ENCODE measurements at regions not wholly inside any gene's neighbourhood (a gene's known extent, or its start where the extent isn't known, plus 50 kb on each side); places are given as distances from the start of the nearest gene placed in this dataset.

DNA sequence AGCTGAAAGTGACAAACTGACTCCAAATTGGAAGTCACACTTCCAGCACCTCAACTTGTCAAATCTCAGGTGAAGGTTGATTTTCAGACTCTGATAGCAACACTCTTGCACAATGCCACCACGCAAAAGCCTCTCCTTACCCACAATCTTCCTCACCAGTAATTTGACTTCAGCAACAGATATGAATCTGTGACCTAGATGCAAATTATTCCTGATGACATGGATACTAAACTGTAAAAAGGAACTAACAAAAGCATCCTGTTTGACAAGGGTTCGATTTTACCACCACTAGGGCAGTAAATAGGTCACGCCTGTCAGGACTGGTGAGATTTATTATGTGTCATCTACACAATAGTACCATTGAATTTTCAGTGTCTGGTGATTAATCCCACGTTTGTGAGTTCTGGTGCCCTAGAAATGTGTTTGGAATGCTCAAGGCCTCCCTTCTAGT is 134.4 kb upstream of the COL21A1 start (continued):
- TF ChIP-seq EZH2phosphoT487 (IDR thresholded peaks at IDR 0.05; ENCODE audit: unreplicated experiment), result no peak
- TF ChIP-seq, protein P1, sequence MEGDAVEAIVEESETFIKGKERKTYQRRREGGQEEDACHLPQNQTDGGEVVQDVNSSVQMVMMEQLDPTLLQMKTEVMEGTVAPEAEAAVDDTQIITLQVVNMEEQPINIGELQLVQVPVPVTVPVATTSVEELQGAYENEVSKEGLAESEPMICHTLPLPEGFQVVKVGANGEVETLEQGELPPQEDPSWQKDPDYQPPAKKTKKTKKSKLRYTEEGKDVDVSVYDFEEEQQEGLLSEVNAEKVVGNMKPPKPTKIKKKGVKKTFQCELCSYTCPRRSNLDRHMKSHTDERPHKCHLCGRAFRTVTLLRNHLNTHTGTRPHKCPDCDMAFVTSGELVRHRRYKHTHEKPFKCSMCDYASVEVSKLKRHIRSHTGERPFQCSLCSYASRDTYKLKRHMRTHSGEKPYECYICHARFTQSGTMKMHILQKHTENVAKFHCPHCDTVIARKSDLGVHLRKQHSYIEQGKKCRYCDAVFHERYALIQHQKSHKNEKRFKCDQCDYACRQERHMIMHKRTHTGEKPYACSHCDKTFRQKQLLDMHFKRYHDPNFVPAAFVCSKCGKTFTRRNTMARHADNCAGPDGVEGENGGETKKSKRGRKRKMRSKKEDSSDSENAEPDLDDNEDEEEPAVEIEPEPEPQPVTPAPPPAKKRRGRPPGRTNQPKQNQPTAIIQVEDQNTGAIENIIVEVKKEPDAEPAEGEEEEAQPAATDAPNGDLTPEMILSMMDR (conservative IDR thresholded peaks at IDR 0.05; ENCODE audit: low read depth in 2 of 2), result no peak
- TF ChIP-seq EZH2 (IDR thresholded peaks at IDR 0.05; ENCODE audit: low read depth, unreplicated experiment), result no peak

- no peaks in the 10 kb centered on the region for H3K36me3 ChIP-seq (ENCODE audit: insufficient read depth)
- no peak overlapping the region for H3K27ac ChIP-seq (ENCODE audit: low read depth)
- Mint-ChIP-seq H3K36me3 (ENCODE audit: low read depth) (no peaks in the 10 kb centered on the region), H3K9me3 (no peaks in the 10 kb centered on the region; the same call in 2 of the 3 replicates), H3K27me3 (ENCODE audit: insufficient read depth, low read depth, poor library complexity) (peaks cover 2% of the 10 kb centered on the region), H3K4me1 (no peaks in the 10 kb centered on the region), H3K4me3 (no peak overlapping the region), H3K27ac (no peak overlapping the region)
- no peaks in the 10 kb centered on the region for H3K4me1 ChIP-seq (ENCODE audit: insufficient read depth)
- no peaks in the 10 kb centered on the region for H3F3A ChIP-seq (replicated peaks; ENCODE audit: low read depth)
- H3K4me3 ChIP-seq, result no peak overlapping the region
- H2AFZ ChIP-seq, result no peak overlapping the region
- H3K27me3 ChIP-seq (ENCODE audit: insufficient read depth), result no peaks in the 10 kb centered on the region
- no peak for DNase-seq (ENCODE audit: low spot score)
- no peak for TF ChIP-seq EZH2 (IDR thresholded peaks at IDR 0.05; ENCODE audit: low read depth, unreplicated experiment)
- no peak for TF ChIP-seq ZNF331 (CRISPR knock-in tag; IDR thresholded peaks at IDR 0.05; ENCODE audit: low read depth)
- H3K4me2 ChIP-seq, result no peak overlapping the region
- H3K79me2 ChIP-seq (replicated peaks; ENCODE audit: insufficient read depth), result no peaks in the 10 kb centered on the region
- peaks cover 9% of the 10 kb centered on the region; the same call in 1 of the 2 replicates for H3K9me2 ChIP-seq (ENCODE audit: insufficient read depth)
- H4K20me1 ChIP-seq (replicated peaks; ENCODE audit: insufficient read depth), result no peaks in the 10 kb centered on the region
- no peak for ATAC-seq
Measured at GRCh38 chr6:56380476-56380875, 133.1 kb upstream of the COL21A1 start.

GRCh38 chr6:56378966-56379585 is 131.7 kb upstream of the COL21A1 start:
- peaks cover 9% of the 10 kb centered on the region; the same call in 1 of the 2 replicates for H3K9me2 ChIP-seq (ENCODE audit: insufficient read depth)
- Mint-ChIP-seq H3K4me1 (no peaks in the 10 kb centered on the region), H3K9me3 (no peaks in the 10 kb centered on the region; the same call in 2 of the 3 replicates), H3K27me3 (ENCODE audit: insufficient read depth, low read depth, poor library complexity) (peaks cover 2% of the 10 kb centered on the region), H3K36me3 (ENCODE audit: low read depth) (no peaks in the 10 kb centered on the region), H3K4me3 (no peak overlapping the region), H3K27ac (no peak overlapping the region)
- ATAC-seq (no peak), DNase-seq (ENCODE audit: low spot score) (no peak)
- no peak overlapping the region for H3K4me3 ChIP-seq
- H3K27me3 ChIP-seq (ENCODE audit: insufficient read depth), result no peaks in the 10 kb centered on the region
- H3K4me2 ChIP-seq, result no peak overlapping the region
- H3K79me2 ChIP-seq (replicated peaks; ENCODE audit: insufficient read depth), result no peaks in the 10 kb centered on the region
- no peaks in the 10 kb centered on the region for H3F3A ChIP-seq (replicated peaks; ENCODE audit: low read depth)
- H3K27ac ChIP-seq (ENCODE audit: low read depth), result no peak overlapping the region
- H3K4me1 ChIP-seq (ENCODE audit: insufficient read depth), result no peaks in the 10 kb centered on the region
- no peaks in the 10 kb centered on the region for H3K36me3 ChIP-seq (ENCODE audit: insufficient read depth)
- H4K20me1 ChIP-seq (replicated peaks; ENCODE audit: insufficient read depth), result no peaks in the 10 kb centered on the region
- 0 out of 2 replicates have a peak overlapping the region, but pooled peaks have one; percentile 56 for H2AFZ ChIP-seq
- TF ChIP-seq EZH2 (IDR thresholded peaks at IDR 0.05; ENCODE audit: low read depth, unreplicated experiment) (no peak), ZNF114 (CRISPR knock-in tag; IDR thresholded peaks at IDR 0.05) (no peak), ZNF462 (CRISPR knock-in tag; IDR thresholded peaks at IDR 0.05) (no peak)
- TF ChIP-seq, protein P2, sequence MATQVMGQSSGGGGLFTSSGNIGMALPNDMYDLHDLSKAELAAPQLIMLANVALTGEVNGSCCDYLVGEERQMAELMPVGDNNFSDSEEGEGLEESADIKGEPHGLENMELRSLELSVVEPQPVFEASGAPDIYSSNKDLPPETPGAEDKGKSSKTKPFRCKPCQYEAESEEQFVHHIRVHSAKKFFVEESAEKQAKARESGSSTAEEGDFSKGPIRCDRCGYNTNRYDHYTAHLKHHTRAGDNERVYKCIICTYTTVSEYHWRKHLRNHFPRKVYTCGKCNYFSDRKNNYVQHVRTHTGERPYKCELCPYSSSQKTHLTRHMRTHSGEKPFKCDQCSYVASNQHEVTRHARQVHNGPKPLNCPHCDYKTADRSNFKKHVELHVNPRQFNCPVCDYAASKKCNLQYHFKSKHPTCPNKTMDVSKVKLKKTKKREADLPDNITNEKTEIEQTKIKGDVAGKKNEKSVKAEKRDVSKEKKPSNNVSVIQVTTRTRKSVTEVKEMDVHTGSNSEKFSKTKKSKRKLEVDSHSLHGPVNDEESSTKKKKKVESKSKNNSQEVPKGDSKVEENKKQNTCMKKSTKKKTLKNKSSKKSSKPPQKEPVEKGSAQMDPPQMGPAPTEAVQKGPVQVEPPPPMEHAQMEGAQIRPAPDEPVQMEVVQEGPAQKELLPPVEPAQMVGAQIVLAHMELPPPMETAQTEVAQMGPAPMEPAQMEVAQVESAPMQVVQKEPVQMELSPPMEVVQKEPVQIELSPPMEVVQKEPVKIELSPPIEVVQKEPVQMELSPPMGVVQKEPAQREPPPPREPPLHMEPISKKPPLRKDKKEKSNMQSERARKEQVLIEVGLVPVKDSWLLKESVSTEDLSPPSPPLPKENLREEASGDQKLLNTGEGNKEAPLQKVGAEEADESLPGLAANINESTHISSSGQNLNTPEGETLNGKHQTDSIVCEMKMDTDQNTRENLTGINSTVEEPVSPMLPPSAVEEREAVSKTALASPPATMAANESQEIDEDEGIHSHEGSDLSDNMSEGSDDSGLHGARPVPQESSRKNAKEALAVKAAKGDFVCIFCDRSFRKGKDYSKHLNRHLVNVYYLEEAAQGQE (IDR thresholded peaks at IDR 0.05; ENCODE audit: unreplicated experiment), result no peak
